ENCODE measurements at regions not wholly inside any gene's neighbourhood (a gene's known extent, or its start where the extent isn't known, plus 50 kb on each side); places are given as distances from the start of the nearest gene placed in this dataset.

DNA sequence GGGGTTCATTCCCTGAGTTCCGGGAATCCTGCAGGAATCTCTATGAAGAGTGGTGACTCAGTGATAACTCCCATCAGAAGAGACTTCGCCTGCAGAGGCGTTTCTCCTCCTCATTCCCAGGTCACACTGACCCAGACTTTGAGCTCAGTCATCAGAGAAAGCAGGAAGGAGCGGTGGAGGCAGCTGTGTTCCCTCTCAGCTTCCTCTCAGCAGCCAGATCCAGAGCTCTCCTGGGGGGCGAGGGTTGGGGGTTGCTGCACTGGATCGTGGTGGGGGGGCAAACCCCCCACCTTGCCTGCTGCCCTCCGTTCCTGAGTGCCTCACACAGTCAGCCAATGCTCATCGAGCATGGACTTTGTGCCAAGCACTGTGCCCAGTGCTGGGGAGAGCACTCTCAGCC, 271.2 kb downstream of the CBLN1 start:
- H3K4me1 ChIP-seq (ENCODE audit: control insufficient read depth, low read length) = no peaks in the 10 kb centered on the region
- H3K27me3 ChIP-seq (ENCODE audit: control insufficient read depth, low read length) = no peaks in the 10 kb centered on the region
- H3K27ac ChIP-seq (ENCODE audit: low read depth, low read length) = no peak overlapping the region
- H3F3A ChIP-seq (ENCODE audit: control insufficient read depth, insufficient read depth) = no peaks in the 10 kb centered on the region
- H3K9me3 ChIP-seq (ENCODE audit: control insufficient read depth, insufficient read depth, low read length) = no peaks in the 10 kb centered on the region
- no peak overlapping the region for H3K4me3 ChIP-seq (ENCODE audit: low read length)
- no peaks in the 10 kb centered on the region for H3K9me2 ChIP-seq (replicated peaks; ENCODE audit: control insufficient read depth, low read length)
- H3K36me3 ChIP-seq (ENCODE audit: control insufficient read depth, low read length) = no peaks in the 10 kb centered on the region
- no peaks in the 10 kb centered on the region for H3K79me2 ChIP-seq (ENCODE audit: control insufficient read depth, low read length)
- TF ChIP-seq, protein P1, sequence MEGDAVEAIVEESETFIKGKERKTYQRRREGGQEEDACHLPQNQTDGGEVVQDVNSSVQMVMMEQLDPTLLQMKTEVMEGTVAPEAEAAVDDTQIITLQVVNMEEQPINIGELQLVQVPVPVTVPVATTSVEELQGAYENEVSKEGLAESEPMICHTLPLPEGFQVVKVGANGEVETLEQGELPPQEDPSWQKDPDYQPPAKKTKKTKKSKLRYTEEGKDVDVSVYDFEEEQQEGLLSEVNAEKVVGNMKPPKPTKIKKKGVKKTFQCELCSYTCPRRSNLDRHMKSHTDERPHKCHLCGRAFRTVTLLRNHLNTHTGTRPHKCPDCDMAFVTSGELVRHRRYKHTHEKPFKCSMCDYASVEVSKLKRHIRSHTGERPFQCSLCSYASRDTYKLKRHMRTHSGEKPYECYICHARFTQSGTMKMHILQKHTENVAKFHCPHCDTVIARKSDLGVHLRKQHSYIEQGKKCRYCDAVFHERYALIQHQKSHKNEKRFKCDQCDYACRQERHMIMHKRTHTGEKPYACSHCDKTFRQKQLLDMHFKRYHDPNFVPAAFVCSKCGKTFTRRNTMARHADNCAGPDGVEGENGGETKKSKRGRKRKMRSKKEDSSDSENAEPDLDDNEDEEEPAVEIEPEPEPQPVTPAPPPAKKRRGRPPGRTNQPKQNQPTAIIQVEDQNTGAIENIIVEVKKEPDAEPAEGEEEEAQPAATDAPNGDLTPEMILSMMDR (IDR thresholded peaks at IDR 0.05; ENCODE audit: low read depth, low read length, poor library complexity, severe bottlenecking) = no peak
- no peak for TF ChIP-seq EZH2phosphoT487 (IDR thresholded peaks at IDR 0.05; ENCODE audit: borderline replicate concordance, low read length)
- H4K20me1 ChIP-seq (ENCODE audit: control insufficient read depth, insufficient read depth, low read depth, low read length) = no peaks in the 10 kb centered on the region
- H3K4me2 ChIP-seq (ENCODE audit: low read length) = no peak overlapping the region

DNA sequence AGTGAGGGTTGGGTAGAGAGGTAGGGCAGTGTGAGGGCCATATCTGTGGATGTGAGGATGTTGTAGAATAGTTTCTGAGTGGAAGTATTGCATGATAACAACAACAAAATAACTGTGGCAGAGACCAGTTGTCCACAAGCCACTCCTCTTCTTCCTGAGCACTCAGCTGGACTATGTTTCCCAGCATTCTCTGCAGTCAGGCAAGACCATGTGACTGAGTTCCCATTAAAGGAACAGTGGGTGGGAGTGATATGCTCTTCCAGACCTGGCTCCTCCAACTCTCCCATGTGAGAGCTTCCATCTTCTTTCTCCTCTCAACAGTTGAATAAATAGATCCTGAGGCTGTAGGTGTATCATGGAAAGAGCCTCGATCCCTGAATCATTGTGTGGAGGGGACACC, 272.4 kb downstream of the CBLN1 start:
- H3K9me3 ChIP-seq (ENCODE audit: control insufficient read depth, insufficient read depth, low read length) = no peaks in the 10 kb centered on the region
- no peaks in the 10 kb centered on the region for H3K4me1 ChIP-seq (ENCODE audit: control insufficient read depth, low read length)
- H3K79me2 ChIP-seq (ENCODE audit: control insufficient read depth, low read length) = no peaks in the 10 kb centered on the region
- no peak overlapping the region for H3K4me3 ChIP-seq (ENCODE audit: low read length)
- no peaks in the 10 kb centered on the region for H3K27me3 ChIP-seq (ENCODE audit: control insufficient read depth, low read length)
- H3K9me2 ChIP-seq (replicated peaks; ENCODE audit: control insufficient read depth, low read length) = no peaks in the 10 kb centered on the region
- H3K27ac ChIP-seq (ENCODE audit: low read depth, low read length) = no peak overlapping the region
- TF ChIP-seq EZH2phosphoT487 (IDR thresholded peaks at IDR 0.05; ENCODE audit: borderline replicate concordance, low read length) = no peak
- TF ChIP-seq, protein P1 (IDR thresholded peaks at IDR 0.05; ENCODE audit: low read depth, low read length, poor library complexity, severe bottlenecking) = no peak
- H3K4me2 ChIP-seq (ENCODE audit: low read length) = no peak overlapping the region
- H3K36me3 ChIP-seq (ENCODE audit: control insufficient read depth, low read length) = no peaks in the 10 kb centered on the region
- H3F3A ChIP-seq (ENCODE audit: control insufficient read depth, insufficient read depth) = no peaks in the 10 kb centered on the region
- H4K20me1 ChIP-seq (ENCODE audit: control insufficient read depth, insufficient read depth, low read depth, low read length) = no peaks in the 10 kb centered on the region

DNA sequence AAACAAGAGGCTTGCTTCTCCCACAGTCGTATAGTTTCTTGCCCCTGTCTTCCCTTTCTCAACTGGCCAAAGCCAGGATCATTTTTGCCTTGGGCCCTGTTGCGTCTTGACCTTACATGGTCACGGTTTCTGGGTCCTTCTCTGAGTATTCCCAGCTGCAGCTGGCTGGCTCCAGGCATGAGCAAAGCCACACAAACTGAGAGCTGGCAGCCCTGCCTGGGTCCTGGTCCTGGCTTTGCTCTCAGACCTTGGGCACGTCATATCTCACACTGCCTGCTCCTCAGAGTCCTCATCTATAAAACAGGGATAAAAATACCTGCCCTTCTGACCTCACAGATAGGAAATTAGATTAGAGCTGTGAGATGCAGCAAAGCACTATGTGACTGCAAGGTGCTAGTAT, 277.6 kb downstream of the CBLN1 start:
- Histone ChIP-seq H3K9me2 (replicated peaks; ENCODE audit: control insufficient read depth, low read length) (no peaks in the 10 kb centered on the region), H3K36me3 (ENCODE audit: control insufficient read depth, low read length) (no peaks in the 10 kb centered on the region), H3F3A (ENCODE audit: control insufficient read depth, insufficient read depth) (no peaks in the 10 kb centered on the region), H3K27ac (ENCODE audit: low read depth, low read length) (no peak overlapping the region), H3K79me2 (ENCODE audit: control insufficient read depth, low read length) (no peaks in the 10 kb centered on the region), H3K4me1 (ENCODE audit: control insufficient read depth, low read length) (no peaks in the 10 kb centered on the region), H4K20me1 (ENCODE audit: control insufficient read depth, insufficient read depth, low read depth, low read length) (no peaks in the 10 kb centered on the region), H3K27me3 (ENCODE audit: control insufficient read depth, low read length) (no peaks in the 10 kb centered on the region), H3K4me3 (ENCODE audit: low read length) (no peak overlapping the region), H3K9me3 (ENCODE audit: control insufficient read depth, insufficient read depth, low read length) (no peaks in the 10 kb centered on the region), H3K4me2 (ENCODE audit: low read length) (no peak overlapping the region)
- no peak for TF ChIP-seq EZH2phosphoT487 (IDR thresholded peaks at IDR 0.05; ENCODE audit: borderline replicate concordance, low read length)
- TF ChIP-seq, protein P1 (IDR thresholded peaks at IDR 0.05; ENCODE audit: low read depth, low read length, poor library complexity, severe bottlenecking) = no peak

DNA sequence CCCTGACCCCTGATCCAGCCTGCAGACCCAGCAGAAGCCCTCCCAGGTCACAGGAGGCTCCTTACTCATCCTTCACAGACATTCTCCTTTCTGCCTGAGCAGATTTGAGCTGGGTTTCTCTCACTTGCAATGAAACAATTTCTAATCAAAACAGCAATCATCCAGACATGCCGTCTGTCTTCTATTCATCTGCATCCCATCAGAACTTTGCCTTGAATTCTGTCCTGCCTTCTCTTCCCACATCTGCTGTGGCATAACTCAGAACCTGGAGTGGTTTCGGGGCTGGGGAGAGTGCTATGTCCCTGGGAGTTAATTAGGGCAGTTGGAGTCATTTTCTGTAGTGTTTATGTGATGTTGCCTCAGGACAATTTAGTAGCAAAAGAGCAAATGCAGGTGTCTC, 278.6 kb downstream of the CBLN1 start:
- Histone ChIP-seq H3F3A (ENCODE audit: control insufficient read depth, insufficient read depth) (no peaks in the 10 kb centered on the region), H3K79me2 (ENCODE audit: control insufficient read depth, low read length) (no peaks in the 10 kb centered on the region), H3K36me3 (ENCODE audit: control insufficient read depth, low read length) (no peaks in the 10 kb centered on the region), H3K4me2 (ENCODE audit: low read length) (no peak overlapping the region), H3K27ac (ENCODE audit: low read depth, low read length) (no peak overlapping the region), H4K20me1 (ENCODE audit: control insufficient read depth, insufficient read depth, low read depth, low read length) (no peaks in the 10 kb centered on the region), H3K9me2 (replicated peaks; ENCODE audit: control insufficient read depth, low read length) (no peaks in the 10 kb centered on the region), H3K9me3 (ENCODE audit: control insufficient read depth, insufficient read depth, low read length) (no peaks in the 10 kb centered on the region), H3K27me3 (ENCODE audit: control insufficient read depth, low read length) (no peaks in the 10 kb centered on the region), H3K4me3 (ENCODE audit: low read length) (no peak overlapping the region), H3K4me1 (ENCODE audit: control insufficient read depth, low read length) (no peaks in the 10 kb centered on the region)
- TF ChIP-seq, protein P1 (IDR thresholded peaks at IDR 0.05; ENCODE audit: low read depth, low read length, poor library complexity, severe bottlenecking) = no peak
- TF ChIP-seq EZH2phosphoT487 (IDR thresholded peaks at IDR 0.05; ENCODE audit: borderline replicate concordance, low read length) = no peak
